ENCODE measurements at regions not wholly inside any gene's neighbourhood (a gene's known extent, or its start where the extent isn't known, plus 50 kb on each side); places are given as distances from the start of the nearest gene placed in this dataset.
"Not testable (repeated sequence)": the region's sequence is repeated elsewhere in the genome, so short reads cannot be mapped to it uniquely, and the experiment has no call there.

- H3K36me3 ChIP-seq, result no peaks in the 10 kb centered on the region
- no peak overlapping the region for H3K4me3 ChIP-seq (ENCODE audit: low read depth, low read length)
- no peak for DNase-seq
- no peaks in the 10 kb centered on the region for H3K27me3 ChIP-seq
- no peak for TF ChIP-seq CTCF (IDR thresholded peaks at IDR 0.05; ENCODE audit: low read depth, low read length)
- H3K9me3 ChIP-seq, result no peaks in the 10 kb centered on the region
- no peaks in the 10 kb centered on the region for H3K4me1 ChIP-seq
These were observed 797.6 kb upstream of the AADAT start for GRCh38 chr4:170887396-170887795.

- no peaks in the 10 kb centered on the region for H3K27me3 ChIP-seq
- H3K4me1 ChIP-seq, result no peaks in the 10 kb centered on the region
- no peaks in the 10 kb centered on the region for H3K36me3 ChIP-seq
- DNase-seq, result no peak
- no peak for TF ChIP-seq CTCF (IDR thresholded peaks at IDR 0.05; ENCODE audit: low read depth, low read length)
- no peaks in the 10 kb centered on the region for H3K9me3 ChIP-seq
- H3K4me3 ChIP-seq (ENCODE audit: low read depth, low read length), result no peak overlapping the region
These were observed 795.3 kb upstream of the AADAT start for GRCh38 chr4:170884969-170885570.

- H3K36me3 ChIP-seq; DNase-seq; H3K9me3 ChIP-seq; H3K4me1 ChIP-seq; H3K27me3 ChIP-seq; H3K4me3 ChIP-seq (ENCODE audit: low read depth, low read length): not testable (repeated sequence)
These were observed 791.9 kb upstream of the AADAT start for GRCh38 chr4:170881646-170882045.

GRCh38 chr4:170875868-170876267 is 786.1 kb upstream of the AADAT start:
- Histone ChIP-seq H3K27me3 (no peaks in the 10 kb centered on the region), H3K4me3 (ENCODE audit: low read depth, low read length) (no peak overlapping the region), H3K9me3 (no peaks in the 10 kb centered on the region), H3K4me1 (no peaks in the 10 kb centered on the region), H3K36me3 (no peaks in the 10 kb centered on the region)
- no peak for DNase-seq
- TF ChIP-seq CTCF (IDR thresholded peaks at IDR 0.05; ENCODE audit: low read depth, low read length), result peak; percentile 32

GRCh38 chr4:170872794-170873193 is 783.0 kb upstream of the AADAT start:
- Histone ChIP-seq H3K27me3 (no peaks in the 10 kb centered on the region), H3K36me3 (no peaks in the 10 kb centered on the region), H3K9me3 (no peaks in the 10 kb centered on the region), H3K4me3 (ENCODE audit: low read depth, low read length) (no peak overlapping the region), H3K4me1 (no peaks in the 10 kb centered on the region)
- no peak for DNase-seq
- TF ChIP-seq CTCF (IDR thresholded peaks at IDR 0.05; ENCODE audit: low read depth, low read length), result no peak

- TF ChIP-seq CTCF (IDR thresholded peaks at IDR 0.05; ENCODE audit: low read depth, low read length), result no peak
- no peaks in the 10 kb centered on the region for H3K36me3 ChIP-seq
- DNase-seq, result no peak
These were observed 778.4 kb upstream of the AADAT start for GRCh38 chr4:170868170-170868569.

GRCh38 chr4:170854097-170854496 is 764.3 kb upstream of the AADAT start:
- TF ChIP-seq CTCF (IDR thresholded peaks at IDR 0.05; ENCODE audit: low read depth, low read length), result no peak
- H3K36me3 ChIP-seq, result no peaks in the 10 kb centered on the region
- H3K9me3 ChIP-seq, result no peaks in the 10 kb centered on the region
- H3K27me3 ChIP-seq, result no peaks in the 10 kb centered on the region
- no peaks in the 10 kb centered on the region for H3K4me1 ChIP-seq
- no peak for DNase-seq
- H3K4me3 ChIP-seq (ENCODE audit: low read depth, low read length), result no peak overlapping the region

More at GRCh38 chr4:170868170-170868569, 778.4 kb upstream of the AADAT start:
- no peaks in the 10 kb centered on the region for H3K9me3 ChIP-seq
- H3K4me3 ChIP-seq (ENCODE audit: low read depth, low read length), result no peak overlapping the region
- no peaks in the 10 kb centered on the region for H3K4me1 ChIP-seq
- H3K27me3 ChIP-seq, result no peaks in the 10 kb centered on the region
